Activated gamma-delta T cell treated with anti-CD3 and anti-CD28 coated beads, Interleukin-2, amount 50 U/mL, for 16 hours (primary cell): ENCODE measurements at regions not wholly inside any gene's neighbourhood (a gene's known extent, or its start where the extent isn't known, plus 50 kb on each side); places are given as distances from the start of the nearest gene placed in this dataset.
"Not testable (repeated sequence)": the region's sequence is repeated elsewhere in the genome, so short reads cannot be mapped to it uniquely, and the experiment has no call there.

Experiments used
- DNase-seq: peaks from one replicate; pipeline ENCODE4 v3.0.0-alpha.2; 2020; ENCODE audit warnings: low read depth

- no peak for DNase-seq
Observed at GRCh38 chr10:130261766-130262165, 125.6 kb downstream of the GLRX3 start.

DNA sequence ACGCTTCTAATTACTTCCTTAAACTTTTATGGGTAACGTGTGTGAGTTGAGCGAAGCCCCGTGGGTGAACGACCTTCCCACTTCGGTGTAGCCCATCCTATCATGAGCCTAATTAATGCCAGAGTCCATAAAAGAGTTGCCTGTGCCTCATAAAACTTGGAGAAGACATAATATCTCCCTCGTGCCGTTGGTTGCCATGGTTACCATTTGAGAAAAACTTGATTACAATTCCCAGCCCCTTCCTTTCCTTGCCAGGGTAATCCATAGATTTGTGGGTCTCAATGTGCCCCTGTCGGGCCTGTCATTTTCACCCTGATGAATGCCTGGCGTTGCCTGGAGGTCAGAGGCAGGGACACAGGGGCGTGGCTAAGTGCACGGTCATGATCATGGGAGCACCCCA lies 127.1 kb downstream of the GLRX3 start:
- DNase-seq: no peak

GRCh38 chr10:130265542-130265941 lies 129.4 kb downstream of the GLRX3 start:
- DNase-seq: no peak

- no peak for DNase-seq
Observed at GRCh38 chr10:130282492-130283218, 146.5 kb downstream of the GLRX3 start.

DNA sequence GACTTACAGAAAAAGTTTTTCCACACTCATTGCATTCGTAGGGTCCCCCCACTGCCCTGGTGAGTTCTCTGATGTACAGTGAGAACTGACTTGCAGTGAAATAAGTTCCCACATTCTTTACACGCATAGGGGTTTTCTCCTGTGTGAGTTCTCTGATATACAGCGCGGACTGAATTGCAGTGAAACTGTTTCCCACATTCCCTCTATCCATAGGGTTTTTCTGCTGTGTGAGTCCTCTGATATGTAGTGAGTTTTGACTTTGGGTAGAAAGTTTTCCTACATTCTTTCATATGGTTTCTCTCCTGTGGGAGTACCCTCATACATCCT lies 147.0 kb downstream of the GLRX3 start:
- DNase-seq: no peak

GRCh38 chr10:130295761-130296160 lies 159.6 kb downstream of the GLRX3 start:
- DNase-seq: not testable (repeated sequence)

DNA sequence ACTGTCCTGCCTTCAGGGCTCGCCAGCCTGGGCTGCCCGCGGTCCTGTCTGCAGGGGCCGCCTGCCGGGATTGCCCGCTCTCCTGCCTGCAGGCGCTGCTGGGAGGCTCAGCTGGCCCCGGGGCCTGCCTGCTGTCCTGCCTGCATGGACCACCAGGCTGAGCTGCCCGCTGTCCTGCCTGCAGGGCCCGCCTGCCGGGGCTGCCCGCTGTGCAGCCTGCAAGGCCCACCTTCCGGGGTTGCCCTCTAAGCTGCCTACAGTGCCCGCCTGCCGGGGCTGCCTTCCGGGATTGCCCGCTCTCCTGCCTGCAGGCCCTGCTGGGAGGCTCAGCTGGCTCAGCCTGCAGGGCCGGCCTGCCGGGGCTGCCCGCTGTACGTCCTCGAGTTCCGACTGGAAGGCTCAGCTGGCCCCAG lies 164.4 kb downstream of the GLRX3 start:
- no peak for DNase-seq

- peak; percentile 6 for DNase-seq
Observed at GRCh38 chr10:130301021-130301892, 165.1 kb downstream of the GLRX3 start.

DNA sequence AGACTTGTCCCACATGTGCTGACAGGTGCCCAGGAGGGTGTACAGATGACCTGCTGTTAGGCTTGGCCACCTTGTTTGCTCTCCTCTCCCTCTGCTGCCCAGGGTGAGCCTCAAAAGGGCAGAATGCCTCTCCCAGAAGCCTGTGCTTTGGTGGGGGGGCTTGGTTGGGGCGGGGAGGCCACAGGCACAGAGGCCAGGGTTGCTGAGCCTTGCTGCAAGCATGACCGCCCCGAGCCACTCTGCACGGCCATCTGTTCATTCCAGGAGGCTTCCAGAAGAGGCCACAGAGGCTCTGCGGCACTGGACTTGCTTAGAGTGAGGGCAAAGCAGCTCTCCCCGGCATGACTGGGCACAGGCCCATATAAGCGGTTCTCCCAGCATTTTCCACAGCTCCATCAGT lies 190.8 kb downstream of the GLRX3 start:
- no peak for DNase-seq

DNA sequence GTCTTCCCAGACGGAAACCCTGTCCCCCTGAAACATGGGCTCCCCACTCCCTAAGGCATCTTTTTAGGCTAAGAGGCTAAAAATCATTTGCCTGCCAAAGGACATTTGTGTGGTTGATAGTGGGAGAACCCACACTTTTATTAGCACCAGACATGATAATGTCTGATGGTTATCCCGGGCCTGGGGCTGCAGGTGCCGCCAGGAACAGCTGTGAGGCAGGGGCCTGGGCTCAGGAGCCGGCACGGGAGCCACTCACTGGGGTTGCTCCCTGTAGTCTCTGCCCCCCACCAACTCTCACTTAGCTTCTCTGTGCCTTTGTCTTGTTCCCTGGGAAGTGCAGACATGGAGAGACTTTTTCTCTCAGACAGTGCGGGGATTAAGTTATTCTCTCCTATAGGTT lies 193.6 kb downstream of the GLRX3 start:
- no peak for DNase-seq

GRCh38 chr10:130333185-130333584 lies 197.0 kb downstream of the GLRX3 start:
- DNase-seq: no peak

GRCh38 chr10:130335336-130335735 lies 199.1 kb downstream of the GLRX3 start:
- no peak for DNase-seq

DNA sequence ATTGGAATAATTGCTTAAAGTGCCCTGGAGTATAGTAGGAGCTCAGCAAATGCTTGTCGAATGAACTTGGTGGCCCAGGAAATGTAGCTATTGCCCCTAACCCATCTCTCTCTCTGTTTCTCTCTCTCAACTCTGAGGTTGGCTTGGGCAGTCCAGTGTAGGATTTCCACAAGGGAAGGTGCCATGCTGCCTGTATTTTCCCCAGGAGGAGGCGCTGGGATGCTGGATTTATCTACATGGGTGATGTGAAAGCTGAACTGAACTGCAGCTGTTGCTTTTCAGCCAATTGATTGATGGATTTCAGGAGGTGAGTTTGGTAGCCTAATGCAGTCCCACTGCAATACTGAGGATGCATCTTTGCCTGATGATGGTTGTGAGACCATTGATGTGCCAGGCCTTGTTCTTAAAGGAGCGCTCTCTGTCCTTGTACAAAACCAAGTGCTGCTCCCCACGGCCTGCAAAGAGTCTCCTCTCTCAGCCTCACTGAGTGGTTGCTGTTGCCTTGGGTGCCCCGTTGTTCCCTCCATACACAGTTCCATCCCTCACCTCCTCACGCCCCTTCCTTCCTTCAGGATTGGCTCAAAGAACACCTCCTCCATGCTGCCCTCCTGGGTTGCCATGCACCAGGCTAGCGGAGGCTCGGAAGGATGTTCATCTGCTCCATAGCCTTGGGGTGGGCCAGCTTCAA lies 200.6 kb downstream of the GLRX3 start:
- no peak for DNase-seq

DNA sequence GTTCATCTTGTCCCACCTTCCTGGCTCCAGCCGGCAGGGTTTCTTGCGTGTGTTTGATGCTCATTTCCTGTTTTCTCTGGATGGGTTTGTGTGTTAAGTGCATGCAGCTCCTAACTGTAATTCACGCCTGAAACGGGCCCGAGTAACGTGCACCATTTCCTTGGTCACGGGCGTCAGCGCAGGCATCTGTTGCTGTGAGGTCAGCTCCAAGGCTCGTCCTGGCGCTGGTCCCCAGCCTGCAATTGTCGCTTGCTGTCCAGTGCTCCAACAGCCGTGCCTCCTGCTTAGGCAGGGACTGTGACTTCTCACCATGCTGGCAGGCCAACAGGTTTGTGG lies 201.1 kb downstream of the GLRX3 start:
- DNase-seq: no peak

GRCh38 chr10:130337696-130338635 lies 201.8 kb downstream of the GLRX3 start:
- DNase-seq: no peak

DNA sequence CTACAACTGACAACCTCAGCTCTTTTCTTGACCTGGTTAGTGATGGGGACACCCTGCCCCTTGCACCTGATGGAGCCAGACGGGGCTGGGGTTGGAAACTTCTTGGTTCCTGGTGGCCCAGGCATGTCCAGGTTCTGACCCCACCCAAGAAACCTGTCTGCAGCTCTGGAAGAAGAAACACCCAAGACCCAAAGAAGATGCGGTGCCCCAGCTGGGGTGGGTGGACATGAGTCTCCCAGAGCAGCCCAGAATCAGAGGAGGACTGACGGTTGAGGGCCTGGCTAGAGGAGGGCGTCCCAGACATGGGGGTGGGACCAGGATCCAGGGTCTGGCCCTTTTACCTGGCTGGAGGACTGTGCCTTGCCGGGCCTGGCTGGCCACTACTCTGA lies 202.4 kb downstream of the GLRX3 start:
- no peak for DNase-seq

DNA sequence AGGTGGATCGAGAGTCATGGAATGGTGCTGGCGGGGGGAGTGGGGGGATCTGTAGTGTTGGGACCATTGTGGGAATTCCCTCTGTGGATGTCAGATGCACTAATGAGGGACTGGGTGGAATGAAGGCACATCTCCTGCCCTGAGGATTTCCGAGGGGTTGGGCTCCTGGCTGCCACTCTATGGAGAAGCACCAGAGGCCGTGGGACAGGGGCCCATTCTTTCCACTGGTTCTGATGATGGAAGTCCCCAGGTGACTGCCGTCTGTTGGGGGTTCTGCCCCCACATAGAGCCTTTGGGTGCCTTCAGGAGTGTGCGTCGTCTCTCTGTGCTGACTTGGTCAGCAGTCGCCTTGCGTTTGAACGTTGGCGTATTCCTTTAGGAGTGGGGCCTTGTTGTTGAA lies 202.9 kb downstream of the GLRX3 start:
- DNase-seq: no peak

DNA sequence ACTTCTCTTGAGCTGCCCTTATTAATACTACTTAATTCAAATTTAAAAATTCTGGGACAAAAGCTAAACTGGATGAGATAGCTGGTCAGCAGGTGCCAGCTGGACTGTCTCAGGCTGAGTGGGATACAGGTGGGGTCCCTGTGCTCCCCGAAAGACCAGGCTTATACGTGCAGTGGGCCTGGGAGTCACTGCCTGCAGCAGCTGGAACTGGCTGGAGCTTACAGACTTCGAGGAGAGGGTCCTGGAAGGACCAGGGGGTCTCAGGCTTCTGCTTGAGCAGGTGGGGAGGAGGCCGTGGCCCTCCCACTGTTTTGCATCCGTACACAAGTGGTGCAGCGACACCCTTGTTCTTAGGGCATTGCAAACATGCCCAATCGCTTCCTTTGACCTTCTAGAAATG lies 203.7 kb downstream of the GLRX3 start:
- DNase-seq: no peak

GRCh38 chr10:130340816-130341215 lies 204.6 kb downstream of the GLRX3 start:
- no peak for DNase-seq

- no peak for DNase-seq
Observed at GRCh38 chr10:130341356-130341755, 205.2 kb downstream of the GLRX3 start.

GRCh38 chr10:130345728-130346127 lies 209.5 kb downstream of the GLRX3 start:
- no peak for DNase-seq

- no peak for DNase-seq
Observed at GRCh38 chr10:130350996-130351395, 214.8 kb downstream of the GLRX3 start.
